Upper lobe of left lung (tissue), 4 donors: ENCODE measurements at regions not wholly inside any gene's neighbourhood (a gene's known extent, or its start where the extent isn't known, plus 50 kb on each side); places are given as distances from the start of the nearest gene placed in this dataset.

Experiments
- CTCF ChIP-seq, 6 experiments: fragments of 450-650 bp in 4 of 6; fragments of 200-600 bp in 2 of 6; sonication (generic) in 2 of 6; IDR thresholded peaks; one replicate each; pipeline ENCODE4 v1.5.1; 2016 to 2019; ENCODE audit warnings: antibody characterized with exemption in 6 of 6
- EP300 ChIP-seq, 4 donors: sonication (generic); formaldehyde crosslinking; IDR thresholded peaks; one replicate each; pipeline ENCODE4 v1.5.1; 2017; ENCODE audit warnings: antibody characterized with exemption in 4 of 4, control low read depth in 2 of 4
- POLR2A ChIP-seq, 4 donors: fragments of 450-650 bp; IDR thresholded peaks; one replicate each; pipeline ENCODE4 v1.5.1; 2016 to 2017; ENCODE audit warnings: antibody characterized with exemption in 4 of 4, mild to moderate bottlenecking in 2 of 4

DNA sequence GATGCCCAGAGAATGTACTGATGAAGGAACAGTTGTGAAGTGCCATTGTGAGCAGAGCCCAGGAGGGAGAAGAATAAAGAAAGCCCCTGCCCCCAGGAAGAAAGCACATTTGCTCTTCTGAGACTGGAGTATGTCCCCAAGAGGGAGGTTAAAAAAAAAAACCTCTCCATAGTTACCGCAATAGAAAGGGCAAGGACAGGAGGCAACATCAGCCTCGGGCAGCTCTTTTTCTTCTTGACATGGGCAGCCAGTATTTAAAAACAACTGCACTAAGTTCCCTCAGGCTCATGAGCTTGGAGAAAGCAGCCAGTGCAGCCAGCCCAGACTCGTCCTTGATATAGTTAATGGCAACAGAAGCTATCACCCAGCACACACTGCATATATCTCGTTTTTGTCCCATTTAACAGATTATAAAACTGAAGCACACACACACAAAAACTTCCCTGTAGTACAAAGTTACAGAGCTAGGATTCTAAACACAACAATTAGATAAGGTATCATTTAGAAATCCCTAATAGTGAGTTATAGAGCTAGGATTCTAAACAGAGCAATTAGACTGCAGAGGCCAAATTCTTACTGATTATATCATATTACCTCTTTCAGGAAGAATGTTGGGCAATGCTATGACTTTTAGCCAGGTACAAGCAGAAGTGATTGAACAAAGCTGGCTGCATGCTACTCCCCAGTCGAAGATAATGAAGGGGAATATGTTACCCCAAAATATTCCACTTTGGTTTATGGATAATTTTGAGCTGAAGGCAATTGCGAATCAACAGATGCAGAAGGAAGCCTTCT, 823.5 kb downstream of the GRID1 start:
- TF ChIP-seq CTCF (IDR thresholded peaks at IDR 0.05) (no peak), POLR2A (IDR thresholded peaks at IDR 0.05) (no peak), EP300 (IDR thresholded peaks at IDR 0.05) (no peak)
